Limb (tissue), 2 donors: ENCODE measurements at regions not wholly inside any gene's neighbourhood (a gene's known extent, or its start where the extent isn't known, plus 50 kb on each side); places are given as distances from the start of the nearest gene placed in this dataset.
"Not testable (repeated sequence)": the region's sequence is repeated elsewhere in the genome, so short reads cannot be mapped to it uniquely, and the experiment has no call there.

Experiments used
- DNase-seq, 2 donors: peaks; one replicate each; pipeline ENCODE4 v3.0.0-alpha.2; 2016; ENCODE audit errors: extremely low spot score in 2 of 2

DNA sequence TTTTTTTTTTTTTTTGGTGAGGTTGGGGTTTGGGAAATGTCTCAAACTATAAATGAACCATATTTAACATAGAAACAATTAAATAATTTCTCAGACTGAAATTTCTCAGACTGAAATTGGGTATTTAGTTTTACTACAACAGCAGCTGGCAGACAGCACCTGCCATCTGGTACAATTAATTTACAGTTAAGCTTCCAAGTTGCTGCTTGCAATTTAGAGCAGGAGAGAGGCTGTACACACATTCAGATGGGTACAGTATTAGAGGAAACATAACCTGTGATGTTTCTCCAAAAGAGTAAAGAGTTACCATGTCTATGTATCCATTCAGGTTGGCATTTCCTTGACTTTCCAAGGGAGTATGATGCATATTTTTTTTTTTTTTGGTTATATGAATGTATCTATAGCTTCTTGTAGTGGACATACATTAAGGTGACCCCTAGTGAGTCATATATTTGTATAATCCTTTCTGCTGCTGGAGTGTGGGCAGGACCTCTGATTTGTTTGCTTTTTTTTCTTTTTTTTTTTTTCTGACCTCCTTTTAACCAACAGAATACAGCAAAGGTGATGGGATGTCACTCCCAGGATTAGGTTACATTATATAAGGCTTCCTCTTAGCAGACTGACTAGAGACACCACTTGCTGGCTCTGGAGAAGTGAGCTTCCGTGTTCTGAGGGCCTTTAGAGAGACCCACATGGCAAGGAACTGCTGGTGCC is 201.7 kb downstream of the PTH2R start:
- no peak for DNase-seq

DNA sequence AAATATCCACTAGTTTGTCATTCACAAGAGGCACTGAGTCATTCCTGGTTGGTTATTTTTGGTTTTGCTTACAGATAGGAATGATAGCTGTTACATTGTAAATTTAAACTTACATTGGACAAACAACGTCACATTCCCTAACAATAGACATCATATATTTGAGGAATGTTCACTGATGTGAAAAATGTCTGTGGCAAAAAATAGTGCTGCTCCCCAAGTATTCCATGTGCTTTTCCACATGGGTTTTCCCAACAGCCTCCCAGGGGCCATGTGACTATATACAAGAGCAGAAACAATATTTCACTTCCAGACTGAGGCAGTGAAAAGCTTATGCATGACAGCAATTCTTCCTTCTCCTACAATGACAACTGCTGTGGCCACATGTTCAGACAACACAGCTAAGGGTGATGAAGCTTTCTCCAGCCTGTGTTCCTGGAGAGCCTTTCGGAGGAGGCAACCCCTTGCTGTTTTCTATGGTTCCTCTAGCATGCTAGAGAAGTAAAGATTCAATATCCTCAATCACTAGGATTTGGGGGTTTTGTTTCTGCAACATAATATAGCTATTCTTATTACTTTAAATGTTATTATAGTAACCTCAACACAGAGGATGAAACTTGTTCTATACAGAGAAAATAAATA is 202.7 kb downstream of the PTH2R start:
- DNase-seq, result no peak

DNA sequence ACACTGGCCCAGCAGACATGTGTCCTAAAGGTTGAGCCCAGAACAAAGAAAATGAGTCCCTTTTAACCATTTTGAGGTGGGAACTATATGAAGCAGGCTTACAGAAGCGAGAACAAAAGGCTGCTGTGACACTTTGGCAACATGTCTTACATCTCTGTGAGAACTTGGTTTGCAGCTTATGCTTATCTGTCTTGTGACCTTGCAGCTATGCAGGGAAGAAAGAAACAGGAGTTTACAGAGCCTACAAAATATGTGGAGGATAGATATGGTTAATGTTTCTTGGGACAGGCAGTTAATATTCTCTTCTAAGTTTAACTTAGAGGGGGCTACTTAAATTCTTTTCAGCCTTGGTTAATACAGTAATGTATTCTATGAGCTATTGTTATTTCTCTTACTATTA is 209.1 kb downstream of the PTH2R start:
- not testable (repeated sequence) for DNase-seq

DNA sequence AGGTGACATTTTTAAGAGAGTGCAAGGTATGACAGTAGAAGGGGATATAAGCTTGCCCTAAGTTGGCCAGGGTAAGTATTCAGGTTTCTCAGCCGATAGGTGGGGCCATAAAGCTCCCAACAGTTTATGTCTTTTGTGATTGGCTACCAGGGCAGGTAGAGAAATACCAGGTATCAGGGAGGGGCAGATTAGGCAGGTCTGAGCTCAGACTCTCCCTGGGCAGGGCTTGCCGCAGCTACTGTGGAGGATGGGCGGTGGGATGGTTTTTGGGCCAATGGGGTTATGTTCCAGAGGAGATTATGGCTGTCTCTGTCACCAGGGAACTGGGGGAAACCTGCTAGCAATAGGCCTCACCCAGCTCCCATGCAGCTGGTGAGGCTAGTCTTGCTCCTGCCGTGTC is 211.6 kb downstream of the PTH2R start:
- no peak for DNase-seq

DNA sequence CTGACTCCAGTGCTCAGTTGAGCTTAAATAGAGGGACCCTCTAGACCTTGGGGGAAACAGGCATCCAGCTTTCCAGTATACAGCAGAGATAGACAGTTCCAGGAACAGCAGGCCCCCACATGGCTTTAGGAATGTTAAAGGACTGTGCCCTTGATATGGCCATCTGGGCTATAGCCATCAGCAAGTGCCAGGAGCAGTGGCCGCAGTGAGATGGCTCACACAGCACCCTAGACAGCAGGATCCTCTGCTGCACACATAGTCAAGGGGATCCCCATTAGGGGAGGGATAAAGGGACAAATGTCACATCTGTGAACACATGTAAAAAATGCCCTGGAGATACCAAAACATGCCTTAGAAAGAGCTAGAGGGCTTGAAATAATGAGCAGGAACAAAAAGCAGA is 213.4 kb downstream of the PTH2R start:
- DNase-seq, result no peak

DNA sequence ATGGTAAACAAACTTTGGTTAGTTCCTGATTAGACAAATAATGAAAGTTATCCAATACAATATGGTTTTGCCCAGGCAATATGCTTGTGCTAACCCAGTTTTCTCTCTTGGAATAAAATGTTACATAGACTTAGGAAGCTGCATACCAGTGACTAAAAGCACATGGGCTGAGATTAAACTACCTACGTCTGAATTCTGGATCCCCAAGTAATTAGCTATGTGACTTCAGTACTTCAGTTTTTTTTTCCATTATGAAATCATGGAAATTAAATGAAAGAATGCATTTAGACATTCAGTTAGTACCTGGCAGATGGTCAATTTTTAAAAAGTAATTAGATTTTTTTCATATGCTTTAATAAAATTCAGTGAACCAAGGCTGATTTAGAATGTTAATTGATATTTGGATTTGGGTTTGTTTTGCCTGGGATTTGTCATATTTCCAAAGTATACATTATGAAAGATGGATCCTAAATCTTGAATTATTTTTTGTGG is 213.9 kb downstream of the PTH2R start:
- DNase-seq, result no peak

DNA sequence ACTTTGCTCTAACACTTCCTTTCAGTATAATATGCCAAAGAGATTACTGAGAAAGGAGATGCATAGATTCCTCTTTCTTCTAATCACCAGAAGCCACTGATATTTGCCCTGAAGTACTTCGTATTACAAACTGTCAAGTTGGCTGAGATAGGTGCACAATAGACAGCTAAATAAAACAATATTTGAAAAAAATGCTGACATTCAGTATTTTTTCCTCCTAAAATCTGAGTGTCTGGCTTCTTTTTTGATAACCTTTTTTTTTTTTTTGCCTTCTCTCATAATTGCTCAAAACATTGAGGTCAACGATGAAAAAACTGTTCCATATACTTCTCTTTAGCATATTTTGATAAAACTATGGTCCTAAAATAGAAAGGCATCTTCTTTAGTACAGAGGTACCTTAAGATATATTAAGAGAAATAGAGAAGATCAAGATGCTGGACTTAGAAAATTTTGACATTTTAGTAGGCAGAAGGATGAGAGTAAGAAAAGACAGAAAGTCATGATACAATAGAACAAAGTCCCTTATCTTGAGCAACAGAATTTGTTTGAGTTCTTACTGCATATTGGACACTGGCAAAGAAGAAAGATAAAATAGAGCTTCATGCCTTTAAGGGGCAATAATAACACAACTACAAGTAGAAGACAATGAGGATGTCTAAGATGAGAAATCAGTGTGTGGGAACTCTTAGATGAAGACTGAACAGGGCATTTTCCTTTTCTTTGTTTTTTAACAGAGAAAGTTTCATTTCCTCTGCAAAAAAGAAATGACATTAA is 220.7 kb downstream of the PTH2R start:
- DNase-seq, result no peak

DNA sequence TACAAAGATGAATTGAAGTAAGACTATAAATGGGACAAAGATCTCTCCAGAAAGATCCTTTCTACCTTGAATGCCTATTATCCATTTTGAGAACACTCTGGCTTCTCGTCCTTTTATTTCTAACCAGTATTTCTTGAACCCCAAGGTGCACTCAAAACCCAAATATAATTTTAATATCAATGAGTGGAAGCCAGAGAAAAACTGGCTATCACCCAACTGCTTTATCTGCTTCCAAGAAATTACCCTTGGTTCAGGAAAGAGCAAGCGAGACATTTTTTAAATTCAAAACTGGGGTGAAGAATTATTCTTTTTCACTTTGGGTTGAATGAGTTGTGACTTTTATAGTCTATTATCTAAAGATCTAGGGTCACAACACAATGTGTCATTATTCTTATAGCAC is 221.3 kb downstream of the PTH2R start:
- no peak for DNase-seq

DNA sequence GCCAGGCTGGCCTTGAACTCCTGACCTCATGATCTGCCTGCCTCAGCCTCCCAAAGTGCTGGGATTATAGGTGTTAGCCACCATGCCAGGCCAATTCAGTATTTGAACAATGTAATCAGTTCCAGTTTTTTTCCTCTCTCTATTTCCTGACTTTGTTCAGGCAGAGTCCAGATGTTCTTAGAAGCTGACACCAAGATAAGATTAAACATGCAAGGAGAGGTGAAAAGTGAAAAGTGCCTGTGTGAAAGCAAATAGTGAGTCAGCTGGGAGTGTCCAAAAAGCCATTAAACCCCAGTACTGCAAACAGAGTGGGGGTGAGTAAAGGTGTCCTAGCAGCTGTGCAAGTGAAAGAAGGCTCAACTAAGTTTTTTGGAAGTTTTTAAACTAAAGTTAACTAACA is 231.5 kb downstream of the PTH2R start:
- no peak for DNase-seq

DNA sequence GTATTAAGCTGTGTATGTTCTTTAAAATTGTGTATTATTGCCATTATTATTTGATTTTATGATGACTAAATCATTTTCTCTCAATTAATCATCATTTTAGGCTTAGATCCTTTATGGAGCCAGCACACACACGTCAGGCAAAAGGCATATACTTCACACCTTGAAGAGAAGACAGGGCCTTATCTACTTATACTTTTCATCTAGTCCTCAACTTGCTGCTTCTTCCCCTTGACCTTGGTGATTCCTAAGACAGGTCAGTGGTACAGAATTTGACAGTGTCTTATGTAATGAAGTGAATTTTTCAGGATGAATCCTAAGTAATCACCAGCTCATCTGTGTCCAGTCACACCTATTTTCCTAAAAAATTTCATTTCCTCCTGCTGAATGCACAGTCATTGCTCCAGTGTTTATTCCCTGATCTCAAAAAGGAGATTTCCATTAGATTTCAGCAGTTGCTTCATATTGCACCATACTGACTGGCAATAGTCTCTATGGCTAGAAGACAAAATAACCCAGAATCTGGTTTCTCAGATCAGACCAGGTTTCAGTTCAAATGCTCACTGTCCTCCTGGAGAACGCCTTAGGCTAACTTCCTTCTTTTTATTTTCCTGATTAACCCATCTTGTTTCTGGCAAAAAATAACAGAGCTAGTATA is 235.7 kb downstream of the PTH2R start:
- DNase-seq, result no peak

DNA sequence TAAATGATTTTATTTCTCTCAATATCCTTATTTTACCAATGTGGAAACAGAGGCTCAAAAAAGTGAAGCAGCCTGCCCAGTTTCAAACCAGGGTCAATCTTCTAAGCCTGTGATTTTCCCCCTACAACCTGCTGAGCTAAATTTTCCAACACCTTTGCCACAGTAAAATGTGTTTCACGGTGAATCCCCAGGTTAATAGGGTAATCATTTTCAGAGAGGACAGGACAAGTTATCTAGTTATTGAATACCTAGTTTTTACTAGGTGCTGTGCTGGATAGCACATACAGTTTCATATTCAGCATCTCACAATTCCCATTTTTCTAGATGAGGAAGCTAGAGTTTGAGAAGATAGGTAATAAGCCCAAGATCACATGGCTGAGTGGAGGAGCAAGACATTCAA is 236.6 kb downstream of the PTH2R start:
- no peak for DNase-seq

DNA sequence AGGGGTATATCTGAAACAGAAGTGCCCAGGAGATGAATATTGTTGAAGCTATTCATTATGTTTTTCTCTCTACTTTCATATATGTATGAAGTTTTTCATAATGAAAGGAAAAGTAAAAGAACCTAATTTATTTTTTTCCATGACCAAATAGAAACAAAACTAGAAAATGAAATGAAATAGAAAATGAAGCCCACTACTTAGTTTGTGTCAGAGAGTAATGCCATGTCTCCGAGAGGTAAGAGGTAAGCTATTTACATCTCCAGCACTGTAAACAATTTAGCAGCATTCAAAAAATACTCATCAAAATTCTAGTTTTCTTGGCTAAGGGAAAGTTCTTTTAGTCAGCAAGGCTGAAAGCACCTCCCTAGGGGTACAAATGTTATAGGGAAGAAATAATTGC is 238.6 kb downstream of the PTH2R start:
- no peak for DNase-seq

DNA sequence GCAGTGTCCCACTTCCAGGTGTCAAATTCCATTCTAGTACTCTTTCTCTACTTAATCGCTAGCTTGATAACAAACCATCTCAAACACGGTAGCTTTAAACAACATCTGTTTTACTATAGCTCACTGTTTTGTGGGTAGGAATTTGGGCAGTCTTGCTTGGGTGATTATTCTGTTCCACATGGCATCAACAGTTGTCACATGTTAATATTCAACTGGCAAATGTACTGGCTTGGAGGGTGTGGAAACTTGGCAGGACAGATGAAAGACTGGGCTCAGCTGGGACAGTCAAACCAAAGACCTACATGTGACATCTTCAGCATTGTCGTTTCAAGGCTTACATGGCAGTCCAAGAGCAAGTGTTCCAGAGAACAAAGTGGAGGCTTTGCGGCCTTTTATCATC is 241.8 kb downstream of the PTH2R start:
- DNase-seq, result no peak

DNA sequence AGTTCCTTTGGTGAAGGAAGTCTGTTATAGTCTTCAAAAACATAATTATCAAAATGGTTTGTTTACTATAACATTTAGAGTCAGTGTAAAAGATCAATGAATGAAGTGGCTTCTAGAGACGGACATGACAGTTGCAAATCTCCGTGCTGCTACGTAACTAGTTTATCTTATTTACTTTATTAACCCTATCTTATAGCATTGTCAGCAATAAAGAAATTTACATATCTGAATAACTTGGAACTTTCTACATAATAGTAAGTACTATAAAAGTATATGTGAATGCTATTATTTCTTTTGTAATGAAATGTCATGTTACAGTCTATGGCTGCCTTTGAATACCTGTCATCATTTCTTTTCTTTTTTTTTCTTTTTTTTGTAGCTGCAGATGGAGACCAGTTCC is 246.8 kb downstream of the PTH2R start:
- DNase-seq, result no peak

DNA sequence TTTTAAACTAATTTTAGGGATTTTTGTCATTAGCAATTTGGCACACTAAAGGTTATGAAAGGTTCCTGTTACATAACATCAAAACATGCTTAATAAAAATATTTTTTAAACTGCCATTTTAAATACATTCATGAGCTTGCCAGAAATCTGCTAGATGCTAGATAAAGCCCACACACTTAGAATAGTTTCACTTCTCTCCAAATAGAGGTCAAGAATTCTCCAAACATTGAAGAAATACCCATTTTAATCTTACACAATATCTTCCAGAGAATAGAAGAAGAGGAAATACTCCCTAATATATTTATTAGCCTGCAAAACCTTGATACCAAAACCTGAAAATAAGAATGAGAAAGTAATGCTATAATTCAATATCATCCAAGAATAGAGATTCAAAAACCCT is 247.5 kb downstream of the PTH2R start:
- DNase-seq, result no peak

DNA sequence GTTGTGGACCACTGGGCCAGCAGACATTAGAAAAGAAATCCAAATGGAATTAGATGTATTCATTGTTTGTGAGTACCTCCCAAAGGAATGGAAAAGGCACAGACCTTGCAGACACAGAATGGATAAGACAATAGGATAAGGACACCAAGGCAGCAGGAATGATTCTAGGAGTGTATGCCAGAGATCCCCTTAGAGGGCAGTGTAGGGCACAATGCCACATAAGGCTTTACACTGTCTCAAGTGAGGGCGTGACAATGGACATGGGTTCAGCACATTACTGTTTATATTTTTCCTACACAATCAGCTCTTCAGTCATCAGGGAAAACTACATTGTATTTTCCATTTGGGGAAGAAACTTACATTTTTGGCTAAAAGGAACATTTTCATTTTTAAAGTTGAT is 250.9 kb downstream of the PTH2R start:
- DNase-seq, result no peak

DNA sequence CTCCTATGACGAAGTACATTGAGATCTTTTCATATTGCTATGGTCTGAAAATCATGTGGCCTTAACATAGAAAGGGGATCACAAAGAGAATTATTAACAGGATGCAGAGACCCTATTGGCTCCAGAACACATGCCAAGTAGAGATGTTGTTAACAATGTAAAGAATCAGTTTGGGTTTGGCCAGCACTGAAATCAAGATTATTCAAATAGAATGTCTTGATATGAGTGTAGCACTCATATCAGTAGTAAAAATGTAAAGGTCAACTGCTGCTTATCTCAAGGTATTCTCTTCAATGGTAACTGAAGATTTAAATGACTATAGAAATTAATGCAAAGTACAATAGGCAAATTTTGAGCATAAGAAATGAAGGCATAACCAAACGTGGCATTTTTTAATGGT is 262.8 kb downstream of the PTH2R start:
- no peak for DNase-seq

DNA sequence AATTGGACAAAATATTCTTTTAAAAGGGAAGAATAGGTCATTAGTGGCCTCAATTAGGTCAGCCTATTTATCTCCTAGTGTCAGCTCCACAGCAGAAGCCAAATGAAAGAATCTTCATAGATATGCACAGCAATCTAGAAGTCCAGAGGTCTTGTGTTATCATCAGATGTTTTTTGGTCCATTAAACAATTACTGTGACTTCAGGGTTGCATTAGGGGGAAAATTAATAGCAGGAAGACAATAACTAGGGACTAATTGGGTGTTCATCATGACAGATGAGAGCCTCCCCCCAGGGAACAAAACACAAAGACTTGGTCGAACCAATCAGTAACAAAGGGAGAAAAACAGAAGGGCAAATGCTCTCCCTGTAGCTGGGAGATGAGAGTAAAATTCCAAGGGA is 264.7 kb downstream of the PTH2R start:
- DNase-seq, result no peak

DNA sequence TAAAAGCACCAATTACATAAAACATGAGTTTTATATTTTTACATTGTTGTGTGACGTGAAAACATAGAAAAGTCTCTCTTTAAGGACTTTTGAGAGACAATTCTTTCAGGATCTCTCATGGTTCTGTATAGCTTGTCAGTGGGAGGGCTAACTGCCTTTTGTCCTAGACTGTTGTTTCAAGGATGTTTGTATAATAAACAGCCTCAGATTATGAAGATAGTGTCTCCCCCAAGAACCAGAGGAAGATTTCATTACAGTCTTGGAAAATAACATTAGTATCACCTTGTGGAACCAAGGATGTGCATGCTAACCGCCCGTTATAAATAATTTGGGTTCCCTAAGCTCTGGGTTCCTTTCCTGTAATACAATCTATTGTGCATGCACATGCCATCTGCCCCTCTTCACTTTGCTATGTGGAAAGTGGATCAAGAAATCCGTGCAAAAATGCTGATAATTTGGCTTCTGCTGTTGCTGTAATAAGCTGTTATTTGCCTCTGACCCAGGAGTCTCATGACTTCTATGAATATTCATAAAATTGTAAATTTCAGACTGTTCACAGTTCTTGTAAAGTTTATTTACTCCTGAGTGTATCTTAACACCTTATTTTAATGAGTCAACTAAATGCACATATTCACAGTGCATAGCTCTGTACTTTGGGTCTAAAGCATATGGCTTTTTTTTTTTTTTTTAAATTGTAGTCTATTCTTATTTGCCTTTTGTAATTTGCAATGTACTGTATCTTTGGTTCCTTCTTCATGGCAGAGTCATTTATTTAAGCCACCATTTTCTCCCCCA is 265.5 kb downstream of the PTH2R start:
- no peak for DNase-seq

DNA sequence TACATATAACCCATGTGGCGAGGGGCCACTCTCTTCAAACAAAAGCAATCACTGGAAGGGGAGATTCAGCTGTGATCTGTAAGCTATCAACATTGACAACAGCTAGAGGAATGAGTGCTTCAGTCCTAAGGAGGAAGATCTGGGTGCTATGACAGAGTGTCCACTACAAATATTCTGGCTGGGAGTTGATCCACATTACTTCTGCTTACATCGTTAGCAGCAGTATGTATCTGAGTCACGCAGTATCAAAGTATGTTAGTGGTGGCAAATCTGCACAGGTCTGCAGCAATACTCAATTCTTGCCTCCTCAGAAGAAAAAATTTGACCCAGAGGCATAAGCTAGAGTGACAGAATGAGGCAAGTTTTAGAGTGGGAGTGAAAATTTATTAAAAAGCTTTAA is 267.0 kb downstream of the PTH2R start:
- DNase-seq, result no peak

DNA sequence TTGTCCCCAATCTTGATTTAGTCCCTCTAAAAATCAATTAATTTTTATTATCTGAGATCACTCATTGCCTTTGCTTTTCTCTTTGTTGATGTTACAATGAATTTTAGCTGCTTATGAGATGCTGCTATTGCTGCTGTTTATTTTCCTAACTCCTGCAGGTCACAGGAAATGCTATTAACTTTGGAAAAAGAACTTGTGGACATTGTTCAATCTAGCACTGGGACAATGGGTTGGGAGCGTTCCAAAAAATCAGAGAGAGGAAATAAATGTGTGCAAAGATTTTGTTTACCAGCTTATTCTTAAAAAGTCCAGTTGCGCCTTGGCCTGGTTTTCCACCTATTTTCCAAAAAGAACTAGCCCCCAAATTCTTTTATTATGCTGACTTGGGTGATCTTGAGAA is 268.3 kb downstream of the PTH2R start:
- no peak for DNase-seq
